H9 (cell line): ENCODE measurements at regions not wholly inside any gene's neighbourhood (a gene's known extent, or its start where the extent isn't known, plus 50 kb on each side); places are given as distances from the start of the nearest gene placed in this dataset.

Source experiments
- DNase-seq: peaks from one replicate; pipeline ENCODE4 v3.0.0-alpha.2; 2017
- H2AFZ ChIP-seq: one replicate; pipeline ENCODE4 v1.6.1; 2013; ENCODE audit warnings: mild to moderate bottlenecking, low read length, control low read depth, moderate library complexity
- H2AK5ac ChIP-seq: 2 replicates; pipeline ENCODE4 v1.6.1; 2013; ENCODE audit warnings: low read length, control low read depth, mixed read lengths; ENCODE audit not compliant: insufficient read length
- H2BK120ac ChIP-seq: one replicate; pipeline ENCODE4 v1.6.1; 2013; ENCODE audit warnings: low read depth, mild to moderate bottlenecking, low read length, control low read depth, inconsistent platforms; ENCODE audit not compliant: poor library complexity, severe bottlenecking
- H2BK12ac ChIP-seq: 2 replicates; pipeline ENCODE4 v1.6.1; 2013; ENCODE audit warnings: low read length, control low read depth, mixed read lengths, low read depth; ENCODE audit not compliant: insufficient read length
- H2BK15ac ChIP-seq: 2 replicates; pipeline ENCODE4 v1.6.1; 2013; ENCODE audit warnings: low read depth, low read length, control low read depth
- H2BK20ac ChIP-seq: one replicate; pipeline ENCODE4 v1.6.1; 2013; ENCODE audit warnings: low read depth, mild to moderate bottlenecking, low read length, control low read depth, inconsistent platforms; ENCODE audit not compliant: poor library complexity, severe bottlenecking
- H2BK5ac ChIP-seq: 2 replicates; pipeline ENCODE4 v1.6.1; 2013; ENCODE audit warnings: low read length, control low read depth, mixed read lengths; ENCODE audit not compliant: insufficient read length
- H3K14ac ChIP-seq: 2 replicates; pipeline ENCODE4 v1.6.1; 2013; ENCODE audit warnings: low read length, control low read depth; ENCODE audit not compliant: insufficient read depth
- H3K18ac ChIP-seq: 2 replicates; pipeline ENCODE4 v1.6.1; 2013; ENCODE audit warnings: low read depth, mild to moderate bottlenecking, mixed read lengths, low read length, control low read depth; ENCODE audit not compliant: insufficient read length
- H3K23ac ChIP-seq: 2 replicates; pipeline ENCODE4 v1.6.1; 2013; ENCODE audit warnings: low read length, control low read depth, mixed read lengths, low read depth; ENCODE audit not compliant: insufficient read length
- H3K23me2 ChIP-seq: 2 replicates; pipeline ENCODE4 v1.6.1; 2013; ENCODE audit warnings: low read depth, mild to moderate bottlenecking, mixed read lengths, low read length, control low read depth; ENCODE audit not compliant: insufficient read length, poor library complexity, severe bottlenecking
- H3K27ac ChIP-seq: 2 replicates; pipeline ENCODE4 v1.5.1; 2013; ENCODE audit warnings: low read length, control low read depth, mixed read lengths, low read depth; ENCODE audit not compliant: insufficient read length
- H3K27me3 ChIP-seq: 2 replicates; pipeline ENCODE4 v1.6.1; 2013; ENCODE audit warnings: low read length, control low read depth, inconsistent platforms; ENCODE audit not compliant: insufficient read depth
- H3K4ac ChIP-seq: 2 replicates; pipeline ENCODE4 v1.6.1; 2013; ENCODE audit warnings: low read depth, mild to moderate bottlenecking, control low read depth, inconsistent platforms, low read length, moderate library complexity
- H3K4me1 ChIP-seq: 2 replicates; pipeline ENCODE4 v1.6.1; 2013; ENCODE audit warnings: low read length, control low read depth, inconsistent platforms; ENCODE audit not compliant: insufficient read depth
- H3K4me2 ChIP-seq: 2 replicates; pipeline ENCODE4 v1.6.1; 2013; ENCODE audit warnings: low read length, control low read depth, mixed read lengths; ENCODE audit not compliant: insufficient read length, insufficient read depth
- H3K56ac ChIP-seq: 2 replicates; pipeline ENCODE4 v1.6.1; 2013; ENCODE audit warnings: low read depth, mild to moderate bottlenecking, mixed read lengths, low read length, control low read depth; ENCODE audit not compliant: insufficient read length
- H3K79me1 ChIP-seq: 2 replicates; pipeline ENCODE4 v1.6.1; 2013; ENCODE audit warnings: low read depth, mild to moderate bottlenecking, moderate library complexity, low read length, control low read depth, inconsistent platforms; ENCODE audit not compliant: insufficient read depth, poor library complexity, severe bottlenecking
- H3K79me2 ChIP-seq: 2 replicates; pipeline ENCODE4 v1.6.1; 2013; ENCODE audit warnings: low read length, control low read depth, inconsistent platforms; ENCODE audit not compliant: insufficient read depth
- H3K9ac ChIP-seq: 2 replicates; pipeline ENCODE4 v1.6.1; 2013; ENCODE audit warnings: low read length, control low read depth, mixed read lengths; ENCODE audit not compliant: insufficient read length; ENCODE audit errors: extremely low read depth
- H3K9me3 ChIP-seq: one replicate; pipeline ENCODE4 v1.6.1; 2013; ENCODE audit warnings: low read depth, low read length, inconsistent platforms; ENCODE audit not compliant: control insufficient read depth
- H3T11ph ChIP-seq: one replicate; pipeline ENCODE4 v1.6.1; 2013; ENCODE audit warnings: mild to moderate bottlenecking, low read length, control low read depth, inconsistent platforms
- H4K20me1 ChIP-seq: one replicate; pipeline ENCODE4 v1.6.1; 2013; ENCODE audit not compliant: control insufficient read depth, insufficient read length, insufficient read depth
- H4K5ac ChIP-seq: 2 replicates; pipeline ENCODE4 v1.6.1; 2013; ENCODE audit warnings: low read depth, mild to moderate bottlenecking, mixed read lengths, low read length, control low read depth; ENCODE audit not compliant: insufficient read length
- H4K8ac ChIP-seq: replicated peaks from 2 replicates; pipeline ENCODE4 v1.6.1; 2013; ENCODE audit warnings: low read length, control low read depth, mixed read lengths, low read depth; ENCODE audit not compliant: insufficient read length
- H4K91ac ChIP-seq: 2 replicates; pipeline ENCODE4 v1.6.1; 2013; ENCODE audit warnings: low read depth, mild to moderate bottlenecking, moderate library complexity, mixed read lengths, low read length, control low read depth; ENCODE audit not compliant: insufficient read length
- H3K27ac Mint-ChIP-seq, 3 experiments: 2 replicates in 2 of 3; 3 replicates in 1 of 3; pipeline ENCODE4 v1.8.0; 2020 to 2021; ENCODE audit warnings: mixed read lengths in 3 of 3, mild to moderate bottlenecking in 1 of 3, moderate library complexity in 1 of 3
- H3K27me3 Mint-ChIP-seq: 2 replicates; pipeline ENCODE4 v1.8.0; 2021; ENCODE audit warnings: low read depth, mild to moderate bottlenecking, moderate library complexity, mixed read lengths
- H3K36me3 Mint-ChIP-seq, 3 experiments: 2 replicates in 2 of 3; 3 replicates in 1 of 3; pipeline ENCODE4 v1.8.0; 2020 to 2021; ENCODE audit warnings: low read depth in 3 of 3, mixed read lengths in 3 of 3; ENCODE audit not compliant: insufficient read depth in 1 of 3
- H3K4me1 Mint-ChIP-seq, 2 experiments: 2 replicates each; pipeline ENCODE4 v1.8.0; 2020; ENCODE audit warnings: mixed read lengths in 2 of 2
- H3K4me3 Mint-ChIP-seq, 2 experiments: 2 replicates in 1 of 2; 3 replicates in 1 of 2; pipeline ENCODE4 v1.8.0; 2020 to 2021; ENCODE audit warnings: mild to moderate bottlenecking in 2 of 2, mixed read lengths in 2 of 2, moderate library complexity in 1 of 2
- H3K9me3 Mint-ChIP-seq, 2 experiments: 2 replicates in 1 of 2; 3 replicates in 1 of 2; pipeline ENCODE4 v1.8.0; 2020; ENCODE audit warnings: mild to moderate bottlenecking in 2 of 2, mixed read lengths in 2 of 2, moderate library complexity in 1 of 2
- TF ChIP-seq, protein P1 (sequence below): fragments of 200-600 bp; sonication (generic); conservative IDR thresholded peaks from 3 replicates; pipeline ENCODE4 v1.8.0; 2021; ENCODE audit warnings: antibody characterized with exemption, mild to moderate bottlenecking

DNA sequence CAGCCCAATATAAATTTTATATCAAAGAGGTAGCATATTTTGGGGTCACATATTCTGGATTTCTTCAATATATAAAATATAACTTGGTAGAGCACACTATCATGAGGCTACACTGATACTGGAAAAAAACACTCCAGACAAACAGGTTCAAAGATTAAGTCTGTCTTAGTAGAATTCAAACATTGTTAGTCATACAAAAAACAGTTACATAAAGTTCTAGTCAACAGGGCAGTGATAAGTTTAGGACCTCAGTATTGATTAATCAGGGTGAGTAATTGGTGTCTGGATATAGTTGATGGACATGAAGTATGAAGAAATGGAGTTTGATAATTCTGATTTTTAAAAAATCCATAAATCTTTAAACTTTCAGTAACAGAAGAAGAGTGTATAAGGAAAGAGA lies 1291.3 kb downstream of the FSTL5 start:
- H2BK20ac ChIP-seq: no peak overlapping the region
- no peak for DNase-seq
- no peak overlapping the region for H3K18ac ChIP-seq
- Mint-ChIP-seq H3K27ac (no peak overlapping the region), H3K36me3 (no peaks in the 10 kb centered on the region), H3K4me3 (no peak overlapping the region), H3K27me3 (no peaks in the 10 kb centered on the region), H3K9me3 (no peaks in the 10 kb centered on the region; a peak in 2 of 5 replicates), H3K4me1 (peaks cover 0 to 4% of the 10 kb centered on the region in 2 experiments; a peak in 1 of 4 replicates)
- no peak overlapping the region for H2AK5ac ChIP-seq
- no peak overlapping the region for H2BK120ac ChIP-seq
- H3T11ph ChIP-seq: no peak overlapping the region
- no peak overlapping the region for H3K4ac ChIP-seq
- H3K9me3 ChIP-seq: no peaks in the 10 kb centered on the region
- no peak overlapping the region for H3K4me2 ChIP-seq
- H2BK5ac ChIP-seq: no peak overlapping the region
- H2AFZ ChIP-seq: no peak overlapping the region
- H2BK15ac ChIP-seq: no peak overlapping the region
- no peak overlapping the region for H3K27ac ChIP-seq
- H3K23me2 ChIP-seq: no peaks in the 10 kb centered on the region
- no peaks in the 10 kb centered on the region for H4K20me1 ChIP-seq
- H3K27me3 ChIP-seq: no peaks in the 10 kb centered on the region
- H3K23ac ChIP-seq: no peak overlapping the region
- no peak overlapping the region for H4K91ac ChIP-seq
- H3K4me1 ChIP-seq: no peaks in the 10 kb centered on the region
- H3K9ac ChIP-seq: no peak overlapping the region
- H3K14ac ChIP-seq: no peak overlapping the region
- H4K5ac ChIP-seq: no peak overlapping the region
- H3K79me2 ChIP-seq: no peaks in the 10 kb centered on the region
- H3K79me1 ChIP-seq: no peaks in the 10 kb centered on the region
- H3K56ac ChIP-seq: no peak overlapping the region
- TF ChIP-seq, protein P1, sequence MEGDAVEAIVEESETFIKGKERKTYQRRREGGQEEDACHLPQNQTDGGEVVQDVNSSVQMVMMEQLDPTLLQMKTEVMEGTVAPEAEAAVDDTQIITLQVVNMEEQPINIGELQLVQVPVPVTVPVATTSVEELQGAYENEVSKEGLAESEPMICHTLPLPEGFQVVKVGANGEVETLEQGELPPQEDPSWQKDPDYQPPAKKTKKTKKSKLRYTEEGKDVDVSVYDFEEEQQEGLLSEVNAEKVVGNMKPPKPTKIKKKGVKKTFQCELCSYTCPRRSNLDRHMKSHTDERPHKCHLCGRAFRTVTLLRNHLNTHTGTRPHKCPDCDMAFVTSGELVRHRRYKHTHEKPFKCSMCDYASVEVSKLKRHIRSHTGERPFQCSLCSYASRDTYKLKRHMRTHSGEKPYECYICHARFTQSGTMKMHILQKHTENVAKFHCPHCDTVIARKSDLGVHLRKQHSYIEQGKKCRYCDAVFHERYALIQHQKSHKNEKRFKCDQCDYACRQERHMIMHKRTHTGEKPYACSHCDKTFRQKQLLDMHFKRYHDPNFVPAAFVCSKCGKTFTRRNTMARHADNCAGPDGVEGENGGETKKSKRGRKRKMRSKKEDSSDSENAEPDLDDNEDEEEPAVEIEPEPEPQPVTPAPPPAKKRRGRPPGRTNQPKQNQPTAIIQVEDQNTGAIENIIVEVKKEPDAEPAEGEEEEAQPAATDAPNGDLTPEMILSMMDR: no peak
- no peak overlapping the region for H4K8ac ChIP-seq
- no peak overlapping the region for H2BK12ac ChIP-seq
